Lung (tissue), 11 donors: ENCODE measurements at regions not wholly inside any gene's neighbourhood (a gene's known extent, or its start where the extent isn't known, plus 50 kb on each side); places are given as distances from the start of the nearest gene placed in this dataset.
A peak's percentile ranks its signal among the peaks of the same experiment; 100 is the strongest.

Experiments used
- ATAC-seq: fragments of 200-7000 bp; cut with Tn5 transposase; one replicate; pipeline ENCODE4 v1.9.1; 2020; ENCODE audit warnings: moderate number of reproducible peaks; ENCODE audit not compliant: insufficient read depth, low FRiP score
- DNase-seq, 3 donors: peaks; one replicate each; pipeline ENCODE4 v3.0.0-alpha.2; 2013 to 2017
- H3K27ac ChIP-seq, 2 donors: one replicate each; pipeline ENCODE4 v1.5.1; 2013; ENCODE audit warnings: mild to moderate bottlenecking in 2 of 2, moderate library complexity in 2 of 2, control low read depth in 1 of 2, inconsistent platforms in 1 of 2, low read depth in 1 of 2, low read length in 1 of 2
- H3K27me3 ChIP-seq, 3 donors: one replicate each; pipeline ENCODE4 v1.5.1; 2013; ENCODE audit warnings: low read length in 2 of 3; ENCODE audit not compliant: control insufficient read depth in 3 of 3, insufficient read depth in 3 of 3
- H3K36me3 ChIP-seq, 4 donors: one replicate each; pipeline ENCODE4 v1.5.1; 2013; ENCODE audit warnings: low read length in 4 of 4, mild to moderate bottlenecking in 1 of 4, moderate library complexity in 1 of 4; ENCODE audit not compliant: control insufficient read depth in 4 of 4, insufficient read depth in 4 of 4
- H3K4me1 ChIP-seq, 5 donors: one replicate each; pipeline ENCODE4 v1.5.1; 2013; ENCODE audit warnings: low read length in 5 of 5, mild to moderate bottlenecking in 2 of 5, moderate library complexity in 1 of 5; ENCODE audit not compliant: control insufficient read depth in 5 of 5, insufficient read depth in 5 of 5
- H3K4me3 ChIP-seq: one replicate; pipeline ENCODE4 v1.5.1; 2013; ENCODE audit warnings: mild to moderate bottlenecking, control low read depth, moderate library complexity
- H3K9ac ChIP-seq, 2 donors: one replicate each; pipeline ENCODE4 v1.5.1; 2013; ENCODE audit warnings: low read length in 2 of 2, control low read depth in 1 of 2; ENCODE audit not compliant: insufficient read depth in 1 of 2
- H3K9me3 ChIP-seq, 4 donors: one replicate each; pipeline ENCODE4 v1.5.1; 2013; ENCODE audit warnings: low read length in 3 of 4, mild to moderate bottlenecking in 1 of 4, moderate library complexity in 1 of 4; ENCODE audit not compliant: control insufficient read depth in 4 of 4, insufficient read depth in 3 of 4
- CTCF ChIP-seq: IDR thresholded peaks from 2 replicates; pipeline ENCODE4 v1.5.1; 2012; ENCODE audit warnings: mild to moderate bottlenecking; ENCODE audit errors: control extremely low read depth, extremely low read depth
- WGBS, 2 donors: extraction: QIAGEN DNeasy Blood & Tissue Kit; methylation state at CpG; one replicate each; pipeline ENCODE4 v1.1.7; 2013; 5-methylcytosine and 5-hydroxymethylcytosine counted together
- donor health status: control.
- donor health status: control.
- donor health status: Bipolar disorder and iron deficiency.
- donor health status: healthy.
- donor health status: DM: yes; HTN: yes; CAD: no.

- no peak overlapping the region for H3K9ac ChIP-seq
- H3K27me3 ChIP-seq: no peaks in the 10 kb centered on the region
- DNase-seq (peak in 1 of 3 donors; percentile 20), ATAC-seq (no peak)
- WGBS, 2 donors: 49 to 74% methylated on average over 1 of the region's 1 CpG
- no peak overlapping the region for H3K27ac ChIP-seq
- no peak overlapping the region for H3K4me3 ChIP-seq
- peaks cover 0 to 12% (median 1%) of the 10 kb centered on the region in 5 donors for H3K4me1 ChIP-seq
- H3K36me3 ChIP-seq: no peaks in the 10 kb centered on the region
- H3K9me3 ChIP-seq: no peaks in the 10 kb centered on the region
- TF ChIP-seq CTCF: no peak
Measured at GRCh38 chr4:45484740-45485139, 639.1 kb downstream of the GABRG1 start.

- WGBS, 2 donors: 90 to 92% methylated on average over 7 of the region's 7 CpGs
Measured at GRCh38 chr4:45482346-45482745, 641.5 kb downstream of the GABRG1 start.

GRCh38 chr4:45477311-45477733 is 646.5 kb downstream of the GABRG1 start:
- WGBS, 2 donors: 97 to 98% methylated on average over 25 of the region's 25 CpGs
- Histone ChIP-seq H3K9me3 (peaks cover 0 to 10% (median 1%) of the 10 kb centered on the region in 4 donors), H3K27me3 (no peaks in the 10 kb centered on the region), H3K4me1 (no peaks in the 10 kb centered on the region), H3K4me3 (no peak overlapping the region), H3K36me3 (no peaks in the 10 kb centered on the region), H3K9ac (no peak overlapping the region), H3K27ac (no peak overlapping the region)
- no peak for DNase-seq
- no peak for TF ChIP-seq CTCF
- ATAC-seq: no peak

More at GRCh38 chr4:45482346-45482745, 641.5 kb downstream of the GABRG1 start:
- H3K9me3 ChIP-seq: peaks cover 0 to 4% (median 0%) of the 10 kb centered on the region in 4 donors
- DNase-seq (no peak), ATAC-seq (no peak)
- H3K27me3 ChIP-seq: no peaks in the 10 kb centered on the region
- no peaks in the 10 kb centered on the region for H3K36me3 ChIP-seq
- H3K4me1 ChIP-seq: peaks cover 0 to 12% (median 1%) of the 10 kb centered on the region in 5 donors
- H3K4me3 ChIP-seq: no peak overlapping the region
- no peak overlapping the region for H3K9ac ChIP-seq
- no peak for TF ChIP-seq CTCF
- H3K27ac ChIP-seq: no peak overlapping the region

- Histone ChIP-seq H3K4me1 (no peaks in the 10 kb centered on the region), H3K9me3 (peaks cover 0 to 18% (median 4%) of the 10 kb centered on the region in 4 donors), H3K9ac (no peak overlapping the region), H3K4me3 (no peak overlapping the region), H3K36me3 (no peaks in the 10 kb centered on the region), H3K27me3 (no peaks in the 10 kb centered on the region), H3K27ac (no peak overlapping the region)
- ATAC-seq: no peak
- DNase-seq: peak; percentile 56 to 77 (median 67)
- 18 to 31% methylated on average over 2 of the region's 2 CpGs for WGBS, 2 donors
- no peak for TF ChIP-seq CTCF
Measured at GRCh38 chr4:45475548-45475947, 648.3 kb downstream of the GABRG1 start.
